Ovary (tissue), 3 donors: ENCODE measurements at regions not wholly inside any gene's neighbourhood (a gene's known extent, or its start where the extent isn't known, plus 50 kb on each side); places are given as distances from the start of the nearest gene placed in this dataset.

Source experiments
- EP300 ChIP-seq: sonication (generic); formaldehyde crosslinking; IDR thresholded peaks from one replicate; pipeline ENCODE4 v1.6.1; 2017; ENCODE audit warnings: antibody characterized with exemption
- POLR2A ChIP-seq: fragments of 450-650 bp; IDR thresholded peaks from one replicate; pipeline ENCODE4 v1.6.1; 2017; ENCODE audit warnings: antibody characterized with exemption, mild to moderate bottlenecking, moderate library complexity
- TF ChIP-seq, protein P1 (sequence below), 3 donors: fragments of 450-650 bp in 2 of 3; fragments of 200-600 bp in 1 of 3; IDR thresholded peaks; one replicate each; pipeline versions ENCODE4 v1.5.1 to v1.8.0; 2016 to 2022; ENCODE audit warnings: antibody characterized with exemption in 3 of 3, mild to moderate bottlenecking in 1 of 3
- donor health status: DM: no; HTN: no; CAD: no.

- TF ChIP-seq, protein P1, sequence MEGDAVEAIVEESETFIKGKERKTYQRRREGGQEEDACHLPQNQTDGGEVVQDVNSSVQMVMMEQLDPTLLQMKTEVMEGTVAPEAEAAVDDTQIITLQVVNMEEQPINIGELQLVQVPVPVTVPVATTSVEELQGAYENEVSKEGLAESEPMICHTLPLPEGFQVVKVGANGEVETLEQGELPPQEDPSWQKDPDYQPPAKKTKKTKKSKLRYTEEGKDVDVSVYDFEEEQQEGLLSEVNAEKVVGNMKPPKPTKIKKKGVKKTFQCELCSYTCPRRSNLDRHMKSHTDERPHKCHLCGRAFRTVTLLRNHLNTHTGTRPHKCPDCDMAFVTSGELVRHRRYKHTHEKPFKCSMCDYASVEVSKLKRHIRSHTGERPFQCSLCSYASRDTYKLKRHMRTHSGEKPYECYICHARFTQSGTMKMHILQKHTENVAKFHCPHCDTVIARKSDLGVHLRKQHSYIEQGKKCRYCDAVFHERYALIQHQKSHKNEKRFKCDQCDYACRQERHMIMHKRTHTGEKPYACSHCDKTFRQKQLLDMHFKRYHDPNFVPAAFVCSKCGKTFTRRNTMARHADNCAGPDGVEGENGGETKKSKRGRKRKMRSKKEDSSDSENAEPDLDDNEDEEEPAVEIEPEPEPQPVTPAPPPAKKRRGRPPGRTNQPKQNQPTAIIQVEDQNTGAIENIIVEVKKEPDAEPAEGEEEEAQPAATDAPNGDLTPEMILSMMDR (IDR thresholded peaks at IDR 0.05) = no peak
- TF ChIP-seq EP300 = no peak
- TF ChIP-seq POLR2A = no peak
These were observed 360.2 kb upstream of the ZNF385D start for GRCh38 chr3:22111226-22111625.
